Lower leg skin (tissue), 3 donors: ENCODE measurements at regions not wholly inside any gene's neighbourhood (a gene's known extent, or its start where the extent isn't known, plus 50 kb on each side); places are given as distances from the start of the nearest gene placed in this dataset.

ENCODE experiments used
- POLR2A ChIP-seq, 2 donors: fragments of 450-650 bp; IDR thresholded peaks; one replicate each; pipeline ENCODE4 v1.6.1; 2016 to 2017; ENCODE audit warnings: antibody characterized with exemption in 2 of 2, mild to moderate bottlenecking in 1 of 2, moderate library complexity in 1 of 2
- TF ChIP-seq, protein P1 (sequence below), 3 donors: fragments of 450-650 bp; IDR thresholded peaks; one replicate each; pipeline ENCODE4 v1.5.1; 2016; ENCODE audit warnings: antibody characterized with exemption in 3 of 3, mild to moderate bottlenecking in 3 of 3, moderate library complexity in 2 of 3

DNA sequence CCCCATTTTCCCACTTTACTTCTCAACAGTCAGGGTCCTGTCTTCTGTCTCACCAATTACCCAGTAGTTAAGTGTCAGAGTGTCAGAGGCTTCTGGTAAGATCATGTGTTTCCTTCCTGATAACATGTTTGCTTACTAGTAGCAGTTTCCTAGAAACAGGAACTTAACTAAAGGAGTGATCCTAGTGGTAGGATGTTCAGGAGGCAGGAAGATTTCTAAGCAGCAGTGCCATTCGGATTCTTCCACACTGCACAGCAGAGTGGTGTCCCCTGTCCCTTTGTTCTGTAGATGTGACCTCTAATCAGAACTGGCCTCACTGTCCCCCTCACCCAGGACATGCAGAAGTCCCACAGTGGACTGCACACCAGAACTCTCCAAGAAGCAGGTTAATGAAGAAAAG is 221.8 kb upstream of the OSR1 start:
- TF ChIP-seq, protein P1, sequence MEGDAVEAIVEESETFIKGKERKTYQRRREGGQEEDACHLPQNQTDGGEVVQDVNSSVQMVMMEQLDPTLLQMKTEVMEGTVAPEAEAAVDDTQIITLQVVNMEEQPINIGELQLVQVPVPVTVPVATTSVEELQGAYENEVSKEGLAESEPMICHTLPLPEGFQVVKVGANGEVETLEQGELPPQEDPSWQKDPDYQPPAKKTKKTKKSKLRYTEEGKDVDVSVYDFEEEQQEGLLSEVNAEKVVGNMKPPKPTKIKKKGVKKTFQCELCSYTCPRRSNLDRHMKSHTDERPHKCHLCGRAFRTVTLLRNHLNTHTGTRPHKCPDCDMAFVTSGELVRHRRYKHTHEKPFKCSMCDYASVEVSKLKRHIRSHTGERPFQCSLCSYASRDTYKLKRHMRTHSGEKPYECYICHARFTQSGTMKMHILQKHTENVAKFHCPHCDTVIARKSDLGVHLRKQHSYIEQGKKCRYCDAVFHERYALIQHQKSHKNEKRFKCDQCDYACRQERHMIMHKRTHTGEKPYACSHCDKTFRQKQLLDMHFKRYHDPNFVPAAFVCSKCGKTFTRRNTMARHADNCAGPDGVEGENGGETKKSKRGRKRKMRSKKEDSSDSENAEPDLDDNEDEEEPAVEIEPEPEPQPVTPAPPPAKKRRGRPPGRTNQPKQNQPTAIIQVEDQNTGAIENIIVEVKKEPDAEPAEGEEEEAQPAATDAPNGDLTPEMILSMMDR (IDR thresholded peaks at IDR 0.05) = no peak
- TF ChIP-seq POLR2A (IDR thresholded peaks at IDR 0.05) = no peak
